ENCODE measurements at regions not wholly inside any gene's neighbourhood (a gene's known extent, or its start where the extent isn't known, plus 50 kb on each side); places are given as distances from the start of the nearest gene placed in this dataset.

GRCh38 chr6:47160702-47161101 lies 118.6 kb upstream of the ADGRF1 start:
- DNase-seq (ENCODE audit: low spot score), result no peak
- Histone ChIP-seq H3K27ac (no peak overlapping the region), H3K4me3 (no peak overlapping the region)
- TF ChIP-seq, protein P1, sequence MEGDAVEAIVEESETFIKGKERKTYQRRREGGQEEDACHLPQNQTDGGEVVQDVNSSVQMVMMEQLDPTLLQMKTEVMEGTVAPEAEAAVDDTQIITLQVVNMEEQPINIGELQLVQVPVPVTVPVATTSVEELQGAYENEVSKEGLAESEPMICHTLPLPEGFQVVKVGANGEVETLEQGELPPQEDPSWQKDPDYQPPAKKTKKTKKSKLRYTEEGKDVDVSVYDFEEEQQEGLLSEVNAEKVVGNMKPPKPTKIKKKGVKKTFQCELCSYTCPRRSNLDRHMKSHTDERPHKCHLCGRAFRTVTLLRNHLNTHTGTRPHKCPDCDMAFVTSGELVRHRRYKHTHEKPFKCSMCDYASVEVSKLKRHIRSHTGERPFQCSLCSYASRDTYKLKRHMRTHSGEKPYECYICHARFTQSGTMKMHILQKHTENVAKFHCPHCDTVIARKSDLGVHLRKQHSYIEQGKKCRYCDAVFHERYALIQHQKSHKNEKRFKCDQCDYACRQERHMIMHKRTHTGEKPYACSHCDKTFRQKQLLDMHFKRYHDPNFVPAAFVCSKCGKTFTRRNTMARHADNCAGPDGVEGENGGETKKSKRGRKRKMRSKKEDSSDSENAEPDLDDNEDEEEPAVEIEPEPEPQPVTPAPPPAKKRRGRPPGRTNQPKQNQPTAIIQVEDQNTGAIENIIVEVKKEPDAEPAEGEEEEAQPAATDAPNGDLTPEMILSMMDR (IDR thresholded peaks at IDR 0.05), result no peak

GRCh38 chr6:47159763-47160162 lies 117.6 kb upstream of the ADGRF1 start:
- no peak for DNase-seq (ENCODE audit: low spot score)
- no peak overlapping the region for H3K4me3 ChIP-seq
- TF ChIP-seq, protein P1 (IDR thresholded peaks at IDR 0.05), result no peak
- no peak overlapping the region for H3K27ac ChIP-seq

DNA sequence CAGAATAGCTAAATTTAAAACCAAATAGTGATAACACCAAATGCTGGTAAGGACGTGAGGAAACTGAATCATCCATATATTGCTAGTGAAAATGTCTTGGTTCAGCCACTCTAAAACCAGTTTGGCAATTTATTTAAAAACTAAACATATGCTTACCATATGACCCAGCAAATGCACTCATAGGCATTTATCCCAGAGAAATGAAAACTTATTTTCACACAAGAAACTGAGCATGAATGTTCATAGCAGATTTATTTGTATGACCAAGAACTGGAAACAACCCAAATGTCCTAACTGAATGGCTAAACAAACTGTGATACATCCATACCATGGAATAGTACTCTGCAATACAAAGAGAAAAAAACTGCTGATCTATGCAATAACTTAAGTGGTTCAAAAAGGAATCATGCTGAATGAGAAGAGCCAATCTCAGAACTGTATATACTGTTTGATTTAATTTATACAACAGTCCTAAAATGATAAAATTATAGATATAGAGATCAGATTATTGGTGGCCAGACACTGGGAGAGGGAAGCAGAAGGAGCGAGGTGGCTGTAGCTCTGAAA lies 115.6 kb upstream of the ADGRF1 start:
- Histone ChIP-seq H3K4me3 (no peak overlapping the region), H3K27ac (no peak overlapping the region)
- TF ChIP-seq, protein P1 (IDR thresholded peaks at IDR 0.05), result no peak
- no peak for DNase-seq (ENCODE audit: low spot score)

DNA sequence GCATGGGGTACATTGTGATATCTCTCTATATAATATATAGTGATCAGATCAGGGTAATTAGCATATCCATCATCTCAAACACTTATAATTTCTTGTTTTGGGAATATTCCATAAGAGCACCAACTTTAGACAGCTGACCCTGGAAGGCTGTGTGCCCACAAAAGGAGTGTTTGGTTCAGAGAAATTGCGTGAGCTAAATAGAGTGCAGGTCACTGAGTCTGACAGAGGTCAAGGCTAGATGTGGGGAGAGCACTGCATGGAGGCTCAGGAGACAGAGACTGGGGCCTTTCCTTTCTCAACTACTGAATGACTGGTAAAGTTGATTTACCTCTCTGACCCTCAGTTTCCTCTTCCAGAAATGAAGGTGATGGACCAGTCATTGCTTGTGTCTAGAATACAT lies 114.9 kb upstream of the ADGRF1 start:
- no peak overlapping the region for H3K4me3 ChIP-seq
- H3K27ac ChIP-seq, result no peak overlapping the region
- TF ChIP-seq, protein P1 (IDR thresholded peaks at IDR 0.05), result no peak
- DNase-seq (ENCODE audit: low spot score), result no peak

- no peak overlapping the region for H3K4me3 ChIP-seq
- no peak for DNase-seq (ENCODE audit: low spot score)
- TF ChIP-seq, protein P1 (IDR thresholded peaks at IDR 0.05), result no peak
- no peak overlapping the region for H3K27ac ChIP-seq
Measured at GRCh38 chr6:47156196-47156595, 114.1 kb upstream of the ADGRF1 start.

DNA sequence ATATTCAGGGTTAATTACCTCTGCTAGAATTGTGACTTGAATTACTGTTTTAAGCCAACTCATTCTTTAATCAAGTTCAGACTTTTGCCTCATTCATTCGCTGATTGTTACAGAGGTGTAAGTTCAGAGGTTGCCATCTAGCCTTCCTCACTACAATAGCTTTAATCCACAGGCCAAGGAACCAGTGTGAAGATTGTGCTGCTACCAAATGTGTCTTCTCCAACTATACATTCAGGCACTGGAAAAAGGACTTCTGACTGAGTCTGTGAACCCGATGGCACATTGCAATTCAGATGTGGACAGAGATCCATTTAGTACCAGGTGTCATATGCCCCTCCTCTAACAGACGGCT lies 111.2 kb upstream of the ADGRF1 start:
- DNase-seq (ENCODE audit: low spot score), result no peak
- no peak overlapping the region for H3K27ac ChIP-seq
- TF ChIP-seq, protein P1 (IDR thresholded peaks at IDR 0.05), result no peak
- H3K4me3 ChIP-seq, result no peak overlapping the region

GRCh38 chr6:47152666-47153403 lies 110.7 kb upstream of the ADGRF1 start:
- TF ChIP-seq, protein P1 (IDR thresholded peaks at IDR 0.05), result no peak
- Histone ChIP-seq H3K4me3 (no peak overlapping the region), H3K27ac (no peak overlapping the region)
- no peak for DNase-seq (ENCODE audit: low spot score)

Measured in coronary artery (tissue), 2 donors.